ENCODE measurements at regions not wholly inside any gene's neighbourhood (a gene's known extent, or its start where the extent isn't known, plus 50 kb on each side); places are given as distances from the start of the nearest gene placed in this dataset.

- TF ChIP-seq POLR2A (IDR thresholded peaks at IDR 0.05; ENCODE audit: low read depth, low read length) (no peak), POU2F2 (IDR thresholded peaks at IDR 0.05; ENCODE audit: low read depth, low read length) (no peak), POLR2AphosphoS5 (IDR thresholded peaks at IDR 0.05; ENCODE audit: low read depth, low read length) (no peak), TAF1 (IDR thresholded peaks at IDR 0.05; ENCODE audit: low read depth, low read length) (no peak), SPI1 (IDR thresholded peaks at IDR 0.05; ENCODE audit: low read depth, low read length) (no peak)
These were observed 170.1 kb upstream of the RTL1 start for GRCh38 chr14:101073598-101073965.
